HFF-Myc (cell line): ENCODE measurements at regions not wholly inside any gene's neighbourhood (a gene's known extent, or its start where the extent isn't known, plus 50 kb on each side); places are given as distances from the start of the nearest gene placed in this dataset.

Source experiments
- DNase-seq: peaks from one replicate; pipeline ENCODE4 v3.0.0-alpha.2; 2011; ENCODE audit warnings: low read depth; ENCODE audit errors: extremely low read depth
- H3K4me3 ChIP-seq: replicated peaks from 2 replicates; pipeline ENCODE4 v1.5.1; 2011; ENCODE audit warnings: low read depth, mild to moderate bottlenecking, control low read depth, low read length
- TF ChIP-seq, protein P1 (sequence below): IDR thresholded peaks from 2 replicates; pipeline ENCODE4 v1.5.1; 2012; ENCODE audit warnings: mild to moderate bottlenecking, low read depth, low read length, control low read depth; ENCODE audit errors: missing control alignments

DNA sequence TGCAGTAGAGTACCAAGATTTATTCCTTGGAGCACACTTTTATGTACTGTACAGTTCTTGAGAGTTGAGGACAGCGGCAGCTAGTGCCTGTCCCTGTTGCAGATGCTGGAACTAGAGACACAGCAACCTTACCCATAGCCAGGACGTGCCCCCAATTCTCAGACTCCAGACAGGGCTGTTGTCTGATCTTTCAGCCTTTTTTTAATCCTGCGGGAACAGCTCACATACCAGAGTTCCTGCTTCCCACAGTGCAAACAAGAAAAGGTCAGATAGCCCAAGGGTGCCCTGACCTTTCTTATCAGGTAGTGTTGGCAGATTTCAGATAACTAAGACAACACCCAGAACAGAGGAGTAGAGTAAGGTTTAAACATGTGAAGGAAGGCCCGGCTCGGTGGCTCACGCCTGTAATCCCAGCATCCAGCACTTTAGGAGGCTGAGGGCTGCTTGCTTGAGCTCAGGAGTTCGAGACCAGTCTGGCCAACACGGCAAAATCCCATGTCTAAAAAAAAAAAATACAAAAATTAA, 78.5 kb downstream of the DOP1B start:
- no peak overlapping the region for H3K4me3 ChIP-seq
- DNase-seq: no peak
- TF ChIP-seq, protein P1, sequence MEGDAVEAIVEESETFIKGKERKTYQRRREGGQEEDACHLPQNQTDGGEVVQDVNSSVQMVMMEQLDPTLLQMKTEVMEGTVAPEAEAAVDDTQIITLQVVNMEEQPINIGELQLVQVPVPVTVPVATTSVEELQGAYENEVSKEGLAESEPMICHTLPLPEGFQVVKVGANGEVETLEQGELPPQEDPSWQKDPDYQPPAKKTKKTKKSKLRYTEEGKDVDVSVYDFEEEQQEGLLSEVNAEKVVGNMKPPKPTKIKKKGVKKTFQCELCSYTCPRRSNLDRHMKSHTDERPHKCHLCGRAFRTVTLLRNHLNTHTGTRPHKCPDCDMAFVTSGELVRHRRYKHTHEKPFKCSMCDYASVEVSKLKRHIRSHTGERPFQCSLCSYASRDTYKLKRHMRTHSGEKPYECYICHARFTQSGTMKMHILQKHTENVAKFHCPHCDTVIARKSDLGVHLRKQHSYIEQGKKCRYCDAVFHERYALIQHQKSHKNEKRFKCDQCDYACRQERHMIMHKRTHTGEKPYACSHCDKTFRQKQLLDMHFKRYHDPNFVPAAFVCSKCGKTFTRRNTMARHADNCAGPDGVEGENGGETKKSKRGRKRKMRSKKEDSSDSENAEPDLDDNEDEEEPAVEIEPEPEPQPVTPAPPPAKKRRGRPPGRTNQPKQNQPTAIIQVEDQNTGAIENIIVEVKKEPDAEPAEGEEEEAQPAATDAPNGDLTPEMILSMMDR: no peak

DNA sequence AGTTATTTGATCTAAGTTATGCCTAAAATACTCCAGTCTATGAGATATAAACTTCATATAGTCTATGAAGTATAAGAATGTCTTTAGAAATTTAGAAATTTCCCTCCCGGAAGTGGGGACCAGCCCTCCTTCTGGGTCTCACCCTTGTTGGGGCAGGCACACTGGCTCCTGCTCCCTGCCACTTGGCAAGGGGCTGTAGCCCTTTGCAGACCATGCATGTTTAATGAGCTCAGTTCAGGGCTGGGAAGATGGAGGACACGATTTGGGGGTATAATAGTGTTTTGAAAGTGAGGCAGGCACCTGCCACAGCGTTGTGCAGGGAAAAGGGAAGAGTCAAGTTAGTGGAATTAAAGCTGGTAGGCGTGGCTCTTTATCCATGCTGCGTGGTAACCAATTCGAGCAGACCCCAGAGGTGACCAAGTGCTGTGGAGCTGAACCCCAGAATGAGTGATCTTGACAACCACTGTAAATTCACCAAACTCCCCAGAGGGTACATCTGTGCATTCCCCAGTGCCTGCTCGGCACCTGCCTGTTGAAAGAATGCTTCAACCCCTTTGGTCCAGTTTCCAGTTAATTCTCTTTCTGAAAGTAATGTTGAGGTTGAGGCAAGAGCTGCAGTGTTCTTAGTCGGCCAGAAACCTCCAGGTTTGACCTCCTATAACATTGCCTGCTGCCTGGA, 79.6 kb downstream of the DOP1B start:
- TF ChIP-seq, protein P1: no peak
- H3K4me3 ChIP-seq: no peak overlapping the region
- DNase-seq: no peak

DNA sequence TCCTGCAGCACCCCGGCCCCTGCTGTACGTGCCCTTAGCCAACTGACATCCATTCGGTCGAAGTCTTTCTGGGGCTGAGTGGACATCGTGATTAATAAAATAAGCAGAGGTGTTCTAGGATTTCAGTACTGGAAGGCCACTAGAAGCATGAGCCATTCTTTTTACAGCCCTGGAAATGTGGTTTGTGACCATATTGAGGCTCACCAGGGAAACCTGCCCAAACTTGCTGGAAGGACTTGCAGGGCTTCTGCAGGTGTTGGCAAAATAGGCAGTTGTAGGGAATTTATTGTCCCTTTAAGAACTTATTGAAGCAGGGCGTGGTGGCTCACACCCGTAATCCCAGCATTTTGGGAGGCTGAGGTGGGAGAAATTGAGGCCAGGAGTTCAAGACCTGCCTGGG, 80.8 kb downstream of the DOP1B start:
- DNase-seq: no peak
- no peak overlapping the region for H3K4me3 ChIP-seq

DNA sequence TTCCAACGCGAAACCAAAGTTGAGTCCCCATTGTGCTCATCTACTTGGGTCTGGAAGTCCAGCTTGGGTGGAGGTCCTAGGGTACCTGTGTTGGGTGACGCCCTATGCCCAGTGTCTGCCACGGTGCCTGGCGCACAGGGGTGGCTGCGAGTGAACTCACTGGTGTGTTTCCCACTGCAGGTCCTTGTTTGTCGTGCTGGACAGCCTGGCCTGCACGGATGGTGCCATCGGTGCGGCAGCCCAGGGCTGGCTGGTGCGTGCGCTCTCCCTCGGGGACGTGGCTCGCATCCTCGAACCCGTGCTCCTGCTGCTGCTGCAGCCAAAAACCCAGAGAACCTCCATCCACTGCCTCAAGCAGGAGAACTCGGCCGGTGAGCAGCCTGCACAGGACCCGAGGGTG, 80.4 kb upstream of the MORC3 start:
- H3K4me3 ChIP-seq: no peak overlapping the region
- TF ChIP-seq, protein P1: no peak
- no peak for DNase-seq

More for the DNA sequence above, 80.8 kb downstream of the DOP1B start:
- TF ChIP-seq, protein P1: no peak

DNA sequence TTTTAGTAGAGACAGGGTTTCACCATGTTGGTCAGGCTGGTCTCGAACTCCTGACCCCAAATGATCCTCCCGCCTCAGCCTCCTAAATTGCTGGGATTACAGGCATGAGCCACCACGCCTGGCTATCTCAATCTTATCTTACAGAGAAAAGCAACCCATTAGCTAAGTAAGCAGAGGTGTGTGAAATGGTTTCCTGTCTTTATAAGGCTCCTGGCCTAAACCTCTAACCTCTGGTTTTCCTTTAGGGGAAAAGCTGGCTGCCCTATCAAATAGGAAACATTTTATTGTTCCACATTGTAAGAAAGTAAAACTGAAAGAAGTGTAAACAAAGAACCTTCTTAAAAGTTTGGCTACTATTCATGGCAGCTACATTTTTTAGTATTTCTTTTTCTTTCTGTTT, 78.3 kb upstream of the MORC3 start:
- no peak for DNase-seq
- TF ChIP-seq, protein P1: no peak
- no peak overlapping the region for H3K4me3 ChIP-seq

DNA sequence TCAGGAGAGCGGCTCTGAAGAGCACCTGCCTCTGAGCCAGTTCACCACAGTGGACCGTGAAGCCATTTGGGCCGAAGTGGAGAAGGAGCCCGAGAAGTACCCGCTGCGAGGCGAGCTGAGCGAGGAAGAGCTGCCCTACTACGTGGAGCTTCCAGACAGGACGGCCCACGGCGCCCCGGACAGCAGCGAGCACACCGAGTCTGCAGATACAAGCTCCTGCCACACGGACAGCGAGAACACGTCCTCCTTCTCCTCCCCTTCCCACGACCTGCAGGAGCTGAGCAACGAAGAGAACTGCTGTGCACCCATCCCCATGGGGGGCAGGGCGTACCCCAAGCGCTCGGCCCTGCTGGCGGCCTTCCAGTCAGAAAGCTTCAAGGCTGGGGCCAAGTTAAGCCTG, 74.9 kb upstream of the MORC3 start:
- no peak for DNase-seq
- H3K4me3 ChIP-seq: no peak overlapping the region
- TF ChIP-seq, protein P1: no peak

DNA sequence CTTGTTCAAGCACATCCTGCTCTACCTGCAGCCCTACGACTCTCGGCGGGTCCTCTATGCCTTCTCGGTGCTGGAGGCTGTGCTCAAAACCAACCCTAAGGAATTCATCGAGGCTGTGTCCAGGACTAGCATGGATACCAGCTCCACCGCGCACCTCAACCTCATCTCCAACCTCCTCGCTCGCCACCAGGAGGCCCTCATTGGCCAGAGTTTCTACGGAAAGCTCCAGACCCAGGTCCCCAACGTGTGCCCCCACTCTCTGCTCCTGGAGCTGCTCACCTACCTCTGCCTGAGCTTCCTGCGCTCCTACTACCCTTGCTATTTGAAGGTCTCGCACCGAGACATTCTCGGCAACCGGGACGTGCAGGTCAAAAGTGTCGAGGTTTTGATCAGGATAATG, 74.3 kb upstream of the MORC3 start:
- TF ChIP-seq, protein P1: no peak
- no peak overlapping the region for H3K4me3 ChIP-seq
- no peak for DNase-seq
